Endothelial cell of umbilical vein (primary cell): ENCODE measurements at regions not wholly inside any gene's neighbourhood (a gene's known extent, or its start where the extent isn't known, plus 50 kb on each side); places are given as distances from the start of the nearest gene placed in this dataset.

Source experiments
- EZH2 ChIP-seq: IDR thresholded peaks from 2 replicates; pipeline ENCODE4 v1.6.1; 2012; ENCODE audit warnings: borderline replicate concordance, low read depth, mild to moderate bottlenecking, moderate library complexity, low read length, inconsistent platforms; ENCODE audit not compliant: severe bottlenecking
- POLR2A ChIP-seq: IDR thresholded peaks from 2 replicates; pipeline ENCODE4 v1.6.1; 2012; ENCODE audit warnings: low read depth, mild to moderate bottlenecking, control low read depth, low read length
- POLR2AphosphoS5 ChIP-seq: IDR thresholded peaks from 2 replicates; pipeline ENCODE4 v1.6.1; 2012; ENCODE audit warnings: low read depth, mild to moderate bottlenecking, control low read depth, low read length, moderate library complexity; ENCODE audit not compliant: insufficient read depth
- TF ChIP-seq, protein P1 (sequence below), 2 donors: IDR thresholded peaks; 1 replicate in 1 of 2; 2 replicates in 1 of 2; pipeline ENCODE4 v1.5.1; 2011; ENCODE audit warnings: low read length in 2 of 2, mild to moderate bottlenecking in 2 of 2, moderate library complexity in 2 of 2, control low read depth in 1 of 2, inconsistent platforms in 1 of 2, low read depth in 1 of 2; ENCODE audit not compliant: insufficient read depth in 1 of 2; ENCODE audit errors: extremely low read depth in 1 of 2
- TF ChIP-seq, protein P2 (sequence below): IDR thresholded peaks from 2 replicates; pipeline ENCODE4 v1.6.1; 2011; ENCODE audit not compliant: insufficient read depth, insufficient read length

DNA sequence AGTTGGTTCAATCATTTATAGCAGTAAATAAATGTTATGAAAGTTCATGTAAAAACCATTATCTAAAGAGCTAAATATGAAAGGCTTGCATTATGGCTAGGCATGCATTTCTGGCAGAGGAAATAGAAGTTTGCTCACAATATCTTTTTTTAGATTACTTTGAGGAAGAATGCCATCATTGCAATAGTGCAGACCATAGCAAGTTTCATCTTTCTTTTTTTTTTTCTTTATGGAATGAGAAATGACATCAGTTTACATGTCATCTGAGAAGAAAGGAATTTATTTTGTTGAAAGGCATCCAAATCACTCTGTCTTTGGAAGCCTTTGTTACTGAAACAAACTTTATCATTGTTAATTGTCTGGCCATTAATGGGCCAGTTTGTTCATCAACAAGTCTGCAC is 74.5 kb upstream of the NCKAP5 start:
- TF ChIP-seq POLR2A (no peak), EZH2 (no peak), POLR2AphosphoS5 (no peak)
- TF ChIP-seq, protein P1, sequence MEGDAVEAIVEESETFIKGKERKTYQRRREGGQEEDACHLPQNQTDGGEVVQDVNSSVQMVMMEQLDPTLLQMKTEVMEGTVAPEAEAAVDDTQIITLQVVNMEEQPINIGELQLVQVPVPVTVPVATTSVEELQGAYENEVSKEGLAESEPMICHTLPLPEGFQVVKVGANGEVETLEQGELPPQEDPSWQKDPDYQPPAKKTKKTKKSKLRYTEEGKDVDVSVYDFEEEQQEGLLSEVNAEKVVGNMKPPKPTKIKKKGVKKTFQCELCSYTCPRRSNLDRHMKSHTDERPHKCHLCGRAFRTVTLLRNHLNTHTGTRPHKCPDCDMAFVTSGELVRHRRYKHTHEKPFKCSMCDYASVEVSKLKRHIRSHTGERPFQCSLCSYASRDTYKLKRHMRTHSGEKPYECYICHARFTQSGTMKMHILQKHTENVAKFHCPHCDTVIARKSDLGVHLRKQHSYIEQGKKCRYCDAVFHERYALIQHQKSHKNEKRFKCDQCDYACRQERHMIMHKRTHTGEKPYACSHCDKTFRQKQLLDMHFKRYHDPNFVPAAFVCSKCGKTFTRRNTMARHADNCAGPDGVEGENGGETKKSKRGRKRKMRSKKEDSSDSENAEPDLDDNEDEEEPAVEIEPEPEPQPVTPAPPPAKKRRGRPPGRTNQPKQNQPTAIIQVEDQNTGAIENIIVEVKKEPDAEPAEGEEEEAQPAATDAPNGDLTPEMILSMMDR (IDR thresholded peaks at IDR 0.05; ENCODE audit: extremely low read depth in 1 of 2, insufficient read depth in 1 of 2, low read depth in 1 of 2, low read length in 2 of 2) = no peak
- TF ChIP-seq, protein P2, sequence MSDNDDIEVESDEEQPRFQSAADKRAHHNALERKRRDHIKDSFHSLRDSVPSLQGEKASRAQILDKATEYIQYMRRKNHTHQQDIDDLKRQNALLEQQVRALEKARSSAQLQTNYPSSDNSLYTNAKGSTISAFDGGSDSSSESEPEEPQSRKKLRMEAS = no peak
